ENCODE measurements at regions not wholly inside any gene's neighbourhood (a gene's known extent, or its start where the extent isn't known, plus 50 kb on each side); places are given as distances from the start of the nearest gene placed in this dataset.
"Not testable (repeated sequence)": the region's sequence is repeated elsewhere in the genome, so short reads cannot be mapped to it uniquely, and the experiment has no call there.

DNA sequence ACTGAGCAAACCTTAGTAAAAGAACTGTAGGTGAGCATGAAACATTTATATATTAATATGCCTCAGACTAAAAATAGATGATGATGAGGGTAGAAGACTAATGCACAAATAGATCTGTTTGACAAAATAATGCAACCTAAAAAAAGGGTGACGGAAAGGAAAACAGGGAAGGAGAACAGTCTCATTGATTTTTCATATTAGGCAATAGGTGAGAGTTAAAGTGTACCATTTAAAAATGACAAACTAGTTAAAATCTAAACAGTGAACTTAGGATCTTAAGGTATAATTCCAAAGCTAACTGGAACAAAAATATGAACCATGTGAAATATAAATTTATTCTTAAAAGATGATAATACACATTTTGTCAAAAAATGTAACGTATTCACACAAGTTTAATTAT is 1347.6 kb downstream of the SI start:
- in situ Hi-C loops (cut with HindIII; ENCODE audit: low pct_ligation_motif_present, low pct_unique_long_range_greater_than_20kb, low sequenced_read_pairs): no loop called here
- DNase-seq: no peak

DNA sequence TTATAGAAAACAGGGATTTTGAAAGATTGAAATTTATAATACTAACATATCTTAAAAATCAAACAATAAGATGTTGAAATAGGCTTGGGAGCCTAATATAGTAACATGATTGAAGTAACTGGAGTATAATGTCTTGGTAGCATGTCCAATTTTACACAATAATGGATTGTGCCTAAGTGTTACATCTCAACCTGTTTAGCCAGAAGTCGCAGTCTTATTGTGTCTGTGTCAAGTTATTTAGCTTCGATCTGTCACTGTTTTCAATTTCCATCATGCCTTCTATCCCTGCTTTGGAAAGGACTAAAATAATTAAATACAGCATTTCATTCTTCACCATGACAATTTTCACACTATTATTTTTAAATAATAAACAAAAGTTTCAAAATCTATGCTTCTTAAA is 1352.2 kb downstream of the SI start:
- no peak for DNase-seq
- in situ Hi-C loops (cut with HindIII; ENCODE audit: low pct_ligation_motif_present, low pct_unique_long_range_greater_than_20kb, low sequenced_read_pairs): no loop called here

DNA sequence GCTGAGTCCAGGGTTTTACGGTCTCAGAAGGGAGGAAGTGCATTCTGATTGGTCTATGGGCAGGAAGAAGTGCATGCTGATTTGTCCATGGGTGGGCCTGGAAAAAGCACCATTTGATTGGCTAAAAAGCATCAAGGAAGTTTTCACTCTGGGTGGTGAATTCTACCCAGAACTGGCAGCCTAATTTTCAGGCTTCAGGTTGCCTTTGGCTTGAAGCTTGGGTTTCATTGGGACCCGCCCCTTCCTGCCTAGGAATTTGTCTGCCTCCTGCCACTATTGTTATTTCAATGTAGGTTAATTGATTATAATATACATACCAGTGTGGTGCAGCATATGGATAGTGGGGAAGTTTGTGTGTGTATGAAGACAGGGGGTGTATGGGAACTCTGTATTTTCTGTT is 1355.9 kb downstream of the SI start:
- DNase-seq: no peak
- in situ Hi-C loops (cut with HindIII; ENCODE audit: low pct_ligation_motif_present, low pct_unique_long_range_greater_than_20kb, low sequenced_read_pairs): no loop called here

DNA sequence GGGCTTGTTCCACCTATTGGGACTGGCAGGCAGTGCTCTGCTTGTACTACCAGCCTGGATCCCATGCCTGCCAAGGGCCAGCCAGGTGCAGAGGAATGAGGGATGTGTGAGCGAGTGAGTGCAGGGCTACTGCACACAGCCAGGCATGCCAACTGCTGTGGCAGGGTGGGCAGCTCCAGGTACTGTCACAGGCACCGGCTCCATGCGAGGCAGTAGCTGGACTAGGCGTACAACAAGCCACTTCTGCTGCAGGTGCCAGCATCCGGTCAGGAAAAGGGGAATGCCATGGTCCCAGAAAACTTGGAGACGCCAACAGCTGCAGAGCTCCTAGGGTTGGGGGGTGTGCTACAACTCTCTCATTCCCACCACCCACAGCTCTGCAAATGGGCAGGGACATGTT is 1356.7 kb downstream of the SI start:
- in situ Hi-C loops (cut with HindIII; ENCODE audit: low pct_ligation_motif_present, low pct_unique_long_range_greater_than_20kb, low sequenced_read_pairs): no loop called here
- no peak for DNase-seq

DNA sequence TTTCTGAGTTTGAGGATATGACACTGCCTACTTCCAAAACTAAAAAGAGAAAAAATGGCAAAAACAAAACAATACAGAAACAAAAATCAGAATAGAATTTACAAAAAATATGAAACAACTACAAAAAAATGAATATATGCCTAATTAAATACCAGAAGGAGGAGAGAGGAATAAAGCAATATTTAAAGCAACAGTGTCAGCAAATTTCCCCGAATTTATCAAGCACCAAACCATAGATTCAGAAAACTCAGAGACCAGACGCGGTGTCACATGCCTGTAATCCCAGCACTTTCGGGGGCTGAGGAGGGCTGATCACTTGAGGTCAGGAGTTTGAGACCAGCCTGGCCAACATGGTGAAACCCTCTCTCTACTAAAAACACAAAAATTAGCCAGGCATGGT is 1360.9 kb downstream of the SI start:
- in situ Hi-C loops (cut with HindIII; ENCODE audit: low pct_ligation_motif_present, low pct_unique_long_range_greater_than_20kb, low sequenced_read_pairs): no loop called here
- no peak for DNase-seq

DNA sequence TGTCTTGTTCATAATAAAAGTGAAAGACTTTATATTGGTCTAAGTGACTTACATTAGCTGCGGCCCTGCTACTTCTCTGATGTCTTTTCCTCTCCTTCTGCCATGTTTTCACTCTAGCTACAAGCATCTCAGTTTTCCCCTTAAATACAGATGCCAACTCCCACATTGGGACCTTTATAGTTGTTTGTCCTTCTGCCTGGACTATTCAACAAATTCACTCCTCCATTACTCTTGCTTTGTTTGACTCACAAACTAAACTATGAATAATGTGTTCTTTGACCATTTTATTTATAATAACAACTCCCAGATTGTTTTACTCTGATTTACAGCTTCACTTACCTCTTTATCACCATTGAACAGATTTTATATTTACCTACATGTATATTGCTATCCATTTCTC is 1369.9 kb downstream of the SI start:
- in situ Hi-C loops (cut with HindIII; ENCODE audit: low pct_ligation_motif_present, low pct_unique_long_range_greater_than_20kb, low sequenced_read_pairs): no loop called here
- no peak for DNase-seq

DNA sequence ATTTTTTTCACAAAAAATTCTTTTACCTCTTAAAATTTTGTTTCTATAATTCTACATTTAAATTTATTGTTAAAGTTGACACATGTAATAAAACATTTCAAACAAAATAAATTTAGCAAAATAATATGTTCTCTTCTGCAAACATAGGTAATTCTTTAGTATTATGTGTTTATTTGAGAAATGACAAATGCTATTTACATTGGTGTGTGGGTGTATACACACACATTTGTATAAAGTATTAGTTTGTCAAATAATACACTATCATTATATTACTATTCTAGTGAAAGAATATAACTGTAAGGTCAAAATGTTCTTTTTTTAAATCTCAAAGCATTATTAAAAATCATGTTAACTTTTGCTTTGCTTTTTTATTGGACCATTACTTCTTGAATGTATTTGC is 1370.6 kb downstream of the SI start:
- no peak for DNase-seq
- in situ Hi-C loops (cut with HindIII; ENCODE audit: low pct_ligation_motif_present, low pct_unique_long_range_greater_than_20kb, low sequenced_read_pairs): no loop called here

DNA sequence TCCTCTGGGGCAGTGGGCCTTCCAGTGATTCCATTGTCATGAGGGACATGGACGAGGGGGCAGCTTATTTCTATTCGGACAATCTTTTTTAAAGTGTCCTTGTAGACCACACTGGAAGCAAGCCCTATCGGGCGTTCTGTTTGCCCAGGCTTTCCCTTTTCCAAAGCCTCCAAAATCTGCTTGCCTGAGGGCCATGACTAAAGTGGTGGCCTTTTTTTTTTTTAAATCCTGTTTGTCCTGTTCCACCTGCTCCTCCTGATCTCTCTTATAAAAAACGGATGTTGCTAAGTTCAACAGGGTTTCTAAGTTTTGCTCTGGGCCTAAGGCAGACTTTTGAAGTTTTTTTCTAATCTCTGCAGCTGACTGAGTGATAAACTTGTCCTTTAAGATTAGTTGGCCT is 1380.1 kb downstream of the SI start:
- in situ Hi-C loops (cut with HindIII; ENCODE audit: low pct_ligation_motif_present, low pct_unique_long_range_greater_than_20kb, low sequenced_read_pairs); DNase-seq: not testable (repeated sequence)

DNA sequence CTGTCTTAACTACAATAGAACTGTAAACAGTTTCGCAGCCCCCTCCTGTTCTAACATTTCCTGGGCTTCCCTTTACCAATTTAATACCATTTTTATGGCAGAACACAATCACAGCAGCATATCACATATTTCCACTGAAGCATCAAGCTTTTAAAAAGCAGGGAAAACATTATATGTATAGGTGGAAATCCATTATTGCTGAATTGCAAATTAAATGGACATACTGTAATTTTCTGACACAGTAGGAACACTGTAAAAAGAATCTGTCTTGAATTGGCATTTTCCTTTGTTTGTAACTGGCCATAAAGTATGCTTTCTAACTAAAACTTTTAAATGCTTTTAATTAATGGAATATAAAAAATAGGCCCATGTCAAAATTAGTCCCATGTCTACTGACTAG is 1385.8 kb downstream of the SI start:
- in situ Hi-C loops (cut with HindIII; ENCODE audit: low pct_ligation_motif_present, low pct_unique_long_range_greater_than_20kb, low sequenced_read_pairs): no loop called here
- DNase-seq: no peak

DNA sequence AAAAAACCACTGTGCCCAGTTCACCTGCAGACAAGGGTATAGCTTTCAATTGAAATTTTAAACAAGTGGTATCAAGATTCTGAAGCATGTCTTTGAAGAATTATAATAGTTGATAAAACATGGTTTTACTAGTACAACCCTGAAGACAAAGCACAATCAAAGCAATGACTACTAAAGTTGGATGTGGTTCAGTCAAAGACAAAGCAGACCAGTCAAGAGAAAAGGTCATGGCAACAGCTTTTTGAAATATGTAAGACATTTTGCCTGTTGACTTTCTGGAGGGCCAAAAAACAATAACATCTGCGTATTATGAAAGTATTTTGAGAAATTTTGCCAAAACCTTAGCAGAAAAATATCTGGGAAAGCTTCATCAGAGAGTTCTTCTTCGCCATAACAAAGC is 1393.6 kb downstream of the SI start:
- DNase-seq: no peak

DNA sequence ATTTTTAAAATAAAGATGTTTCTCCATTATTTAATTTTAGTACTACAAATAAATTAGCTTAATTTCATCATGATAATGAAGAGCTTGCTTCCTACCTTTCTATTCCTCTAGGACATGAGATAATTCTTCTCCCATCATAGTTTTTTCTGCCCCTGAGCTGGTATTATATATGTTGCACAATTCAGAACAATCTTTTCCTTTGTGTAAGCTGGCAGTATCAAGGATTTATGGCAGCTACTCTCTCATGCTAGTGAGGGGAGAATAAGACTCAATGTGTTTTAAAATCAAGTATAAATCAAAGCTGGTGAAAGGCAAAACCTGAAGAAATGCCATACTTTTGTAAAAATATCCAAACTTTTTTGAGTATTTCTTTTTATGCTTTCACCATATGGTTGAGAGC is 1405.3 kb downstream of the SI start:
- DNase-seq: no peak
- in situ Hi-C loops (cut with HindIII; ENCODE audit: low pct_ligation_motif_present, low pct_unique_long_range_greater_than_20kb, low sequenced_read_pairs): no loop called here

More for the DNA sequence above, 1393.6 kb downstream of the SI start:
- in situ Hi-C loops (cut with HindIII; ENCODE audit: low pct_ligation_motif_present, low pct_unique_long_range_greater_than_20kb, low sequenced_read_pairs): no loop called here

DNA sequence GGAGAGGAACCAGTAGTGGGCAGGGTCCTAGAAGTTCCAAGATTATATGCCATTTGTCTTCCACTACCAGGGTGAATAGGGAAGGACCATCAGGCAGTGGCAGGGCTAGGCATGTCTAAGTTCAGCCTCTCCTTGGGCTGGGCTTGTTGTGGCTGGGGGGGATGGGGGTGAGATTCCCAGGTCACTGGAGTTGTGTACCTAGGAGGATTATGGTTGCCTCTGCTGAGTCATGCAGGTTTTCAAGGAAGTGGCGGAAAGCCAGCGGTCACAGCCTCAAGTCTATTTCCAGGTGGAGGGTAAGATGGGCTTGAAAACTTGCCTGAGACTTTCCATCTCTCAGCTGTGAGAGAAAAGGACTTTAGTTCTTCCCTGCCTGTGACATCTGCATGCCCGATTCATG is 1407.1 kb downstream of the SI start:
- in situ Hi-C loops (cut with HindIII; ENCODE audit: low pct_ligation_motif_present, low pct_unique_long_range_greater_than_20kb, low sequenced_read_pairs): no loop called here
- no peak for DNase-seq

DNA sequence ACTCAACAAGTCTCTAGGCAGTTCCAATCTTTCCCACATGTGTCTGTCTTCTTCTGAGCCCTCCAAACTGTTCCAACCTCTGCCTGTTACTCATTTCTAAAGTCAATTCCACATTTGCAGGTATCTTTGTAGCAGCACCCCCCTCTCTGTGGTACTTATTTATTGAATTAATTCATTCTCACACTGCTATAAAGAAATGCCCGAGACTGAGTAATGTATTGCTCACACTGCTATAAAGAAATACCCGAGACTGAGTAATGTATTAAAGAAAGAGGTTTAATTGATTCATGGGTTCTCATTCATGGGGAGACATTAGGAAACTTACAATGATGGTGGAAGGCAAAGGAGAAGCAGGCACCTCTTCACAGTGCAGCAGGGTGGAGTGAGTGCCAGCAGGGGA is 1413.8 kb downstream of the SI start:
- in situ Hi-C loops (cut with HindIII; ENCODE audit: low pct_ligation_motif_present, low pct_unique_long_range_greater_than_20kb, low sequenced_read_pairs): no loop called here
- DNase-seq: no peak

DNA sequence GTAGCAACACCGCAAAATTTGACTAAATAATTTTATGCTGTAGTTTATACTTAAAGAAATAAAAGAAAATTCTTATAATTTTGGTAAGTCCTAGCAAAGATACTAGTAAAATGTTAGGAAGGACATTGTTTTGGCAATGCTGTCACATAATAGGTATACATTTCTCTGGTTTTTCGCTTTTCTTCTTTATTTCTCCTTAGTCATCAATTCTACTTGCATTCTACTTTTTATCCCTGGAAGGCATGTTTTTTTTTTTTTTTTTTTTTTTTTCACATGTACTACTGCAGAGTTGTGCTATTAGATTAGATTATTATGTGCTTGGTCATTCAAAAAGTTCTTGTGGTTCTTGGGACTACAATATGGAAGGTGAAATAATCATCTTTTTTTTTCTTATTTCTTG is 1421.2 kb downstream of the SI start:
- no peak for DNase-seq
- in situ Hi-C loops (cut with HindIII; ENCODE audit: low pct_ligation_motif_present, low pct_unique_long_range_greater_than_20kb, low sequenced_read_pairs): no loop called here

DNA sequence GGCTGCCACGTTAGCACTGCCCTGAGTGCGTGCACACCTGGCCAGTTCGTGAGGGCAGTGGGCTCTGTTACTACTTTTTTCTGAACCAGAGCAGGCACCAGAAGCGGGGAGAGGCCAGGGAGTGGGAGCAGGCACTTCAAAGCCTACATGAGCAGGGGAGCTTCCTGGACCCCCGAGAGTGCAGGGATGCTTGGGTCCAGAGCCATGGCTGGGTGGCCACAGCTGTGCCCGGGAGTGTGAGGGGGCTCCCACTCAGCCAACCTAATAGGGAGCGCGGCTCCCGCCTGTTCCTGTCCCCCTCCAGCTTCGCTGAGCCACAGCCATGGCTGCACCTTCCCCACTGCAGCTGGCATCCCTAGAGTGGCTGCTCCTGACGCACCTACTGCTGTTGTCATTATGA is 1423.3 kb downstream of the SI start:
- in situ Hi-C loops (cut with HindIII; ENCODE audit: low pct_ligation_motif_present, low pct_unique_long_range_greater_than_20kb, low sequenced_read_pairs): no loop called here

DNA sequence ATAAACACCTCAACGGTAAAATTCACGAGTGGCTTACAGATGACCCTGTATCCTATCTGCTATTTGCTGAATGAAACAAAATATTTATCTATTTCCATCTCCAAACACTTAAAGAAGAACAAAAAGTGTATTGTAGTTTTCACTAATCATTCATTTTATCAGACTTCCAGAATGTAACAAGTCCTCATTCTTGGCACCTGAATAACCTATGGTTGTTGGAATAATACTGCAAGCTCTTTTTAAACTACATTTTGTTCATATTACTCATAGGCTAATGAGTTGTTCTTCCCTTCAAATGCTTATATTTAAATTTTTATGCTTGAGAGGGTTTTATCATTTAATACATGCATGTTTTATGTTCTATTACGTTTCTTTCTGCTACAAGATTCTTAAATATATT is 1434.1 kb downstream of the SI start:
- DNase-seq: no peak
- in situ Hi-C loops (cut with HindIII; ENCODE audit: low pct_ligation_motif_present, low pct_unique_long_range_greater_than_20kb, low sequenced_read_pairs): no loop called here

More for the DNA sequence above, 1423.3 kb downstream of the SI start:
- DNase-seq: no peak

DNA sequence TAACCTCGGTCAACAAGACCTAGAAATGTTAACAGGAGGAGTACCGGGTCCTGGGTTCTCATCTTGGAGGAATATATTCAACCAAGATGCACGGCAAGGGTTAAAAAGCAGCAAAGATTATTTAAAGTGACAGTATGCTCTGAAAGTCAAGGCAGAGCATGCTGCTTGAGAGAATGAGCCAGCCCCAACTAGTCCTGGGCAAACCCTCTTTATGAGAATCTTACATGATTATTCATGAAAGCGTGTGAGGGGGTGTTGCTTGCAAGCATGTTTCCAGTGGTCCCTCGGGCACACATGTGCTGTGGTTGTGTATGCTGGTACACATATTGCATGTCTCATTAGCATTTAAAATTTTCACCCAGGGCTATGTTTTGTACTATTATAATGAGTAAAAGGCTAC is 1445.6 kb downstream of the SI start:
- no peak for DNase-seq
- in situ Hi-C loops (cut with HindIII; ENCODE audit: low pct_ligation_motif_present, low pct_unique_long_range_greater_than_20kb, low sequenced_read_pairs): no loop called here

DNA sequence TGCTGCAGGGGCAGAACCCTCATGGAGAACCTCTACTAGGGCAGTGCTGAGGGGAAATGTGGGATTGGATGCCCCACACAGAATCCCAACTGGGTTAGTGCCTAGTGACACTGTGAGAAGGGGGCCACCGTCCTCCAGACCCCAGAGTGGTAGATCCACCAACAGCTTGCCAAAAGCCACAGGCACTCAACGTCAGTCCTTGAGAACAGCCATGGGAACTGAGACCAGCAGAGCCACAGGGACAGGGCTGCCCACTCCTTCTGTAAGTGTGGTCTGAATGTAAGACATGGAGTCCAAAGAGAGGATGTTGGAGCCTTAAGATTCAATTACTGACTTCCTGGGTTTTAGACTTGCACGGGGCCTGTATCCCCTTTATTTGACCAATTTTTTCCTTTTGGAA is 1451.5 kb downstream of the SI start:
- in situ Hi-C loops (cut with HindIII; ENCODE audit: low pct_ligation_motif_present, low pct_unique_long_range_greater_than_20kb, low sequenced_read_pairs): no loop called here
- DNase-seq: no peak

DNA sequence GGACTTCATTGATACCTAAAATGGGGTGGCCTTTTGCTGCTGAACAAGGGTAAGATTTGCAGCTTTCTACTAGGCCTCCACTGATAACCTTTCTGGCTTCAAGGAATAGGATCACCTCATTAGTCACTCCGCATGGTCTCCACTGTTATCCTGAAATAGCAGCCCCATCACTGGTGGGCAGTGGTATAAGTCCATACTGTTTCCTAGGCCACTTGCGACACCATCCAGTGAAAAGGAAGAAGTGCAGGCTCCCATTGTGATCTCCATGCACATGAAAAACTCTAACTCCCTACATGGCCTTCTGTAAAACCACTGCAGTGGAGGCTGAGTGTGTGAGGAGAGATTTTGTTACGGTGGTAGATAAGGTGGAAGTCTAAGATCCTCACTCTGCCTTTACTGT is 1455.9 kb downstream of the SI start:
- in situ Hi-C loops (cut with HindIII; ENCODE audit: low pct_ligation_motif_present, low pct_unique_long_range_greater_than_20kb, low sequenced_read_pairs): no loop called here
- peak; percentile 0 for DNase-seq

DNA sequence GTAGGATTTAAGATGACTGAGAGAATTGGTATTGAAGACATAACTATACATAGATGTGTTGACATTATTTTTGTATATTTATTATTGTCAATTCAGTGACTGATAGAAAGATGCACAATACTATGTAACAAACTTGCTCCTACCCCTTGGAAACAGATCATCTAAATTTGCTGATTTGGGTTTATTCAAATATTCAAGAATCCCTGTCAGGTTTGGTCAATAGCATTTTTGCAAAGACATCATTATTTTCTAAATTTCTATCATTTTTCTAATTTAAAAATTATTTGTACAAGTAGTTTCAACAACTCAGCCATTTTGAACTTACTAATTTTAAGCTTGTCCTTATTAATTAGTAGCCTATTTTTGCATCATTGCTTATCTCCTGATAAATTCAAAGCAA is 1463.4 kb downstream of the SI start:
- no peak for DNase-seq
- in situ Hi-C loops (cut with HindIII; ENCODE audit: low pct_ligation_motif_present, low pct_unique_long_range_greater_than_20kb, low sequenced_read_pairs): no loop called here

DNA sequence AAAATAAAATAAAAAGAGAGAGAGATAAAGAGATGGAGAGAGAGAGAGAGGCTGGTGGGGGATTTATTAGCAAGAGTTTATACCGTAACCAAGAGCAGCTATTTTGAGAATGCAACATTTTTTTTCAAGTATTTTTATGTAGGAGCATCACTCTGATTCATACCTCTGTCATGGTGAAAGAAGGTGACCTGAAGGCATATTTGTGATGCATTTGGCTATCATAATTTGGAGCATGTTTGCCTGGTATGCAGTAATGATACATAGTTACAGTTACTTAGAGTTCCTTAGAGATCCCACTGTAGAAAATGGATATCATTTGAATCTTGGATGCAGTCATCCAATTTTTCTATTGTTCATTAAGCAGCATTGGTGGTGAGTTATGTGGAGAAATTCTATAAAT is 1472.4 kb downstream of the SI start:
- no peak for DNase-seq
- in situ Hi-C loops (cut with HindIII; ENCODE audit: low pct_ligation_motif_present, low pct_unique_long_range_greater_than_20kb, low sequenced_read_pairs): no loop called here

DNA sequence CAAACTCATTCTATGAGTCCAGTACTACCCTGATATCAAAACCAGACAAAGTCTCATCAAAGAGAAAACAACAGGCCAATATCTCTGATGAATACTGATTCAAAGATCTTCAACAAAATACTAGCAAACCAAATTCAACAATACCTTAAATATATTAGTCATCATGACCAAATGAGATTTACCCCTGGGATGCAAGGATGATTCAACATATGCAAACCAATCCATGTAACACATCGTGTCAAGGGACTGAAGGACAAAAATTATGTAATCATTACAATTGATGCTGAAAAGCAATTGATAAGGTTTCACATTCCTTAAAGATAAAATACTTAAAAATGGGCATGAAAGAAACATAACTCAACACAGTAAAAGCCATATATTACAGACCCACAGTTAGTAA is 1476.9 kb downstream of the SI start:
- in situ Hi-C loops (cut with HindIII; ENCODE audit: low pct_ligation_motif_present, low pct_unique_long_range_greater_than_20kb, low sequenced_read_pairs): no loop called here

More for the DNA sequence above, 1476.9 kb downstream of the SI start:
- no peak for DNase-seq
